OCI-LY3 (cell line): ENCODE measurements at regions not wholly inside any gene's neighbourhood (a gene's known extent, or its start where the extent isn't known, plus 50 kb on each side); places are given as distances from the start of the nearest gene placed in this dataset.
"Not testable (repeated sequence)": the region's sequence is repeated elsewhere in the genome, so short reads cannot be mapped to it uniquely, and the experiment has no call there.

Experiments used
- H2AFZ ChIP-seq: fragments of 200-600, 300-600 bp; shearing (Covaris generic); 2 replicates; pipeline ENCODE4 v1.6.0; 2014; ENCODE audit warnings: antibody characterized with exemption, low read depth, low read length
- H3K27ac ChIP-seq: fragments of 200-600, 300-600 bp; sonication (generic); 2 replicates; pipeline ENCODE4 v1.5.1; 2014; ENCODE audit warnings: mild to moderate bottlenecking, low read length, moderate library complexity, mixed read lengths
- H3K27me3 ChIP-seq: fragments of 200-600, 300-600 bp; sonication (generic); 2 replicates; pipeline ENCODE4 v1.6.1; 2014; ENCODE audit warnings: low read depth, low read length, mixed read lengths
- H3K36me3 ChIP-seq: fragments of 200-600, 300-600 bp; sonication (generic); replicated peaks from 2 replicates; pipeline ENCODE3; 2014; ENCODE audit warnings: low read depth, low read length, mixed read lengths
- H3K4me1 ChIP-seq: fragments of 300-600, 200-600 bp; sonication (generic); 2 replicates; pipeline ENCODE4 v1.6.1; 2014; ENCODE audit warnings: low read length, mixed read lengths
- H3K4me2 ChIP-seq: fragments of 200-600, 300-600 bp; sonication (generic); 2 replicates; pipeline ENCODE4 v1.6.1; 2014; ENCODE audit warnings: low read length, mixed read lengths
- H3K4me3 ChIP-seq: fragments of 300-600, 200-600 bp; sonication (generic); 2 replicates; pipeline ENCODE4 v1.5.1; 2014; ENCODE audit warnings: antibody characterized with exemption, mild to moderate bottlenecking, low read length, moderate library complexity
- H3K79me2 ChIP-seq: fragments of 300-600, 200-600 bp; shearing (Covaris generic); 2 replicates; pipeline ENCODE4 v1.6.1; 2014; ENCODE audit warnings: mild to moderate bottlenecking, low read length, mixed read lengths
- H3K9ac ChIP-seq: fragments of 300-600, 200-600 bp; shearing (Covaris generic); 2 replicates; pipeline ENCODE4 v1.6.0; 2014; ENCODE audit warnings: mild to moderate bottlenecking, low read length, moderate library complexity
- H3K9me3 ChIP-seq: fragments of 200-600, 300-600 bp; shearing (Covaris generic); 2 replicates; pipeline ENCODE4 v1.6.1; 2014; ENCODE audit warnings: low read length, mixed read lengths; ENCODE audit not compliant: insufficient read depth
- H4K20me1 ChIP-seq: fragments of 200-600, 300-600 bp; sonication (generic); 2 replicates; pipeline ENCODE4 v1.6.1; 2016; ENCODE audit warnings: low read length, mixed read lengths; ENCODE audit not compliant: insufficient read depth
- CTCF ChIP-seq: fragments of 200-600, 300-600 bp; sonication (generic); IDR thresholded peaks from 2 replicates; pipeline ENCODE4 v1.5.1; 2014; ENCODE audit warnings: antibody characterized with exemption, low read length, low read depth
- EZH2phosphoT487 ChIP-seq: fragments of 200-600 bp; shearing (Covaris generic); IDR thresholded peaks from 2 replicates; pipeline ENCODE4 v1.6.1; 2018; ENCODE audit warnings: antibody characterized with exemption, mixed run types, low read depth

- Histone ChIP-seq H3K4me2 (peak overlapping the region; percentile 36), H3K79me2 (no peaks in the 10 kb centered on the region), H3K4me3 (no peak overlapping the region), H3K9me3 (peaks cover 3% of the 10 kb centered on the region; the same call in 1 of the 2 replicates), H3K27ac (peak overlapping the region; percentile 42; the same call in 1 of the 2 replicates), H3K4me1 (peaks cover 68% of the 10 kb centered on the region), H3K36me3 (no peaks in the 10 kb centered on the region), H3K9ac (peak overlapping the region; percentile 20; the same call in 1 of the 2 replicates), H3K27me3 (peaks cover 10% of the 10 kb centered on the region), H4K20me1 (no peaks in the 10 kb centered on the region), H2AFZ (peak overlapping the region; percentile 87; the same call in 1 of the 2 replicates)
- TF ChIP-seq CTCF, result no peak
- no peak for TF ChIP-seq EZH2phosphoT487
These were observed 69.3 kb upstream of the IER3 start for GRCh38 chr6:30813631-30814145.

- H3K27me3 ChIP-seq, result peaks cover 12% of the 10 kb centered on the region
- H3K79me2 ChIP-seq, result no peaks in the 10 kb centered on the region
- H4K20me1 ChIP-seq, result no peaks in the 10 kb centered on the region
- peaks cover 3% of the 10 kb centered on the region; the same call in 1 of the 2 replicates for H3K9me3 ChIP-seq
- H3K4me1 ChIP-seq, result peaks cover 54% of the 10 kb centered on the region
- no peaks in the 10 kb centered on the region for H3K36me3 ChIP-seq
- TF ChIP-seq CTCF (no peak), EZH2phosphoT487 (no peak)
- no peak overlapping the region for H3K9ac ChIP-seq
- H3K4me3 ChIP-seq, result peak overlapping the region; percentile 44
- no peak overlapping the region for H2AFZ ChIP-seq
- H3K27ac ChIP-seq, result peak overlapping the region; percentile 78
- H3K4me2 ChIP-seq, result peak overlapping the region; percentile 55
These were observed 66.5 kb upstream of the IER3 start for GRCh38 chr6:30810813-30811339.

GRCh38 chr6:30807566-30807965, 63.2 kb upstream of the IER3 start:
- H2AFZ ChIP-seq, H3K4me2 ChIP-seq, H4K20me1 ChIP-seq, H3K79me2 ChIP-seq, H3K9ac ChIP-seq, H3K9me3 ChIP-seq, H3K27ac ChIP-seq, H3K36me3 ChIP-seq, H3K4me3 ChIP-seq: not testable (repeated sequence)
- Histone ChIP-seq H3K4me1 (peaks cover 33% of the 10 kb centered on the region), H3K27me3 (peaks cover 12% of the 10 kb centered on the region)

- TF ChIP-seq EZH2phosphoT487 (no peak), CTCF (no peak)
- Histone ChIP-seq H3K9me3 (peaks cover 3% of the 10 kb centered on the region; the same call in 1 of the 2 replicates), H3K9ac (no peak overlapping the region), H2AFZ (no peak overlapping the region), H3K36me3 (no peaks in the 10 kb centered on the region), H3K4me1 (peaks cover 24% of the 10 kb centered on the region), H3K27ac (no peak overlapping the region), H3K4me2 (no peak overlapping the region), H3K4me3 (no peak overlapping the region), H3K79me2 (no peaks in the 10 kb centered on the region), H4K20me1 (no peaks in the 10 kb centered on the region), H3K27me3 (peaks cover 12% of the 10 kb centered on the region)
These were observed 62.3 kb upstream of the IER3 start for GRCh38 chr6:30806581-30807183.
